HUES6 (cell line): ENCODE measurements at regions not wholly inside any gene's neighbourhood (a gene's known extent, or its start where the extent isn't known, plus 50 kb on each side); places are given as distances from the start of the nearest gene placed in this dataset.

Experiments used
- H3K27ac ChIP-seq: 2 replicates; pipeline ENCODE4 v1.7.0; 2013; ENCODE audit warnings: low read depth, mild to moderate bottlenecking, low read length, inconsistent platforms
- H3K27me3 ChIP-seq: 2 replicates; pipeline ENCODE4 v1.6.1; 2013; ENCODE audit warnings: low read length; ENCODE audit not compliant: control insufficient read depth, insufficient read depth
- H3K36me3 ChIP-seq: 2 replicates; pipeline ENCODE4 v1.6.1; 2013; ENCODE audit warnings: low read length; ENCODE audit not compliant: control insufficient read depth, insufficient read depth
- H3K4me1 ChIP-seq: 2 replicates; pipeline ENCODE4 v1.6.1; 2013; ENCODE audit warnings: low read length; ENCODE audit not compliant: control insufficient read depth, insufficient read depth
- H3K4me3 ChIP-seq: 2 replicates; pipeline ENCODE4 v1.5.1; 2013; ENCODE audit warnings: low read depth, low read length
- H3K9ac ChIP-seq: one replicate; pipeline ENCODE4 v1.6.1; 2013; ENCODE audit warnings: mild to moderate bottlenecking, low read length
- H3K9me3 ChIP-seq: 2 replicates; pipeline ENCODE4 v1.6.1; 2013; ENCODE audit warnings: low read depth, low read length; ENCODE audit not compliant: control insufficient read depth, insufficient read depth

GRCh38 chr7:16223963-16224707 lies 197.2 kb downstream of the CRPPA start:
- H3K9ac ChIP-seq, result no peak overlapping the region
- no peaks in the 10 kb centered on the region for H3K36me3 ChIP-seq
- no peaks in the 10 kb centered on the region for H3K4me1 ChIP-seq
- H3K4me3 ChIP-seq, result no peak overlapping the region
- no peak overlapping the region for H3K27ac ChIP-seq
- H3K9me3 ChIP-seq, result no peaks in the 10 kb centered on the region
- H3K27me3 ChIP-seq, result no peaks in the 10 kb centered on the region

- Histone ChIP-seq H3K9ac (no peak overlapping the region), H3K27me3 (no peaks in the 10 kb centered on the region), H3K36me3 (no peaks in the 10 kb centered on the region), H3K4me1 (no peaks in the 10 kb centered on the region), H3K9me3 (peaks cover 3% of the 10 kb centered on the region; the same call in 1 of the 2 replicates), H3K4me3 (no peak overlapping the region), H3K27ac (no peak overlapping the region)
Measured at GRCh38 chr7:16212610-16213009, 208.7 kb downstream of the CRPPA start.

GRCh38 chr7:16212032-16212431 lies 209.3 kb downstream of the CRPPA start:
- Histone ChIP-seq H3K9me3 (peaks cover 3% of the 10 kb centered on the region; the same call in 1 of the 2 replicates), H3K4me3 (no peak overlapping the region), H3K36me3 (no peaks in the 10 kb centered on the region), H3K27ac (no peak overlapping the region), H3K9ac (no peak overlapping the region), H3K4me1 (no peaks in the 10 kb centered on the region), H3K27me3 (no peaks in the 10 kb centered on the region)

- H3K9ac ChIP-seq, result no peak overlapping the region
- no peak overlapping the region for H3K27ac ChIP-seq
- no peaks in the 10 kb centered on the region for H3K4me1 ChIP-seq
- H3K36me3 ChIP-seq, result no peaks in the 10 kb centered on the region
- no peak overlapping the region for H3K4me3 ChIP-seq
- no peaks in the 10 kb centered on the region for H3K27me3 ChIP-seq
- peaks cover 3% of the 10 kb centered on the region; the same call in 1 of the 2 replicates for H3K9me3 ChIP-seq
Measured at GRCh38 chr7:16211402-16211925, 209.9 kb downstream of the CRPPA start.

- Histone ChIP-seq H3K36me3 (no peaks in the 10 kb centered on the region), H3K4me1 (peaks cover 7% of the 10 kb centered on the region), H3K27me3 (no peaks in the 10 kb centered on the region), H3K4me3 (no peak overlapping the region), H3K9me3 (peaks cover 3% of the 10 kb centered on the region; the same call in 1 of the 2 replicates), H3K27ac (no peak overlapping the region), H3K9ac (no peak overlapping the region)
Measured at GRCh38 chr7:16210171-16210570, 211.2 kb downstream of the CRPPA start.

GRCh38 chr7:16207321-16207720 lies 214.0 kb downstream of the CRPPA start:
- Histone ChIP-seq H3K4me1 (peaks cover 17% of the 10 kb centered on the region), H3K9me3 (no peaks in the 10 kb centered on the region), H3K4me3 (no peak overlapping the region), H3K36me3 (no peaks in the 10 kb centered on the region), H3K27me3 (no peaks in the 10 kb centered on the region), H3K27ac (no peak overlapping the region), H3K9ac (no peak overlapping the region)

- Histone ChIP-seq H3K36me3 (no peaks in the 10 kb centered on the region), H3K9ac (no peak overlapping the region), H3K27me3 (no peaks in the 10 kb centered on the region), H3K4me1 (peaks cover 17% of the 10 kb centered on the region), H3K4me3 (peak overlapping the region; percentile 1; the same call in 1 of the 2 replicates), H3K9me3 (no peaks in the 10 kb centered on the region), H3K27ac (peak overlapping the region; percentile 22; the same call in 1 of the 2 replicates)
Measured at GRCh38 chr7:16205466-16205865, 215.9 kb downstream of the CRPPA start.

- peak overlapping the region; percentile 1; the same call in 1 of the 2 replicates for H3K4me3 ChIP-seq
Measured at GRCh38 chr7:16204953-16205352, 216.4 kb downstream of the CRPPA start.

GRCh38 chr7:16203065-16203464 lies 218.3 kb downstream of the CRPPA start:
- no peak overlapping the region for H3K9ac ChIP-seq
- H3K4me3 ChIP-seq, result no peak overlapping the region
- H3K27me3 ChIP-seq, result no peaks in the 10 kb centered on the region
- H3K36me3 ChIP-seq, result no peaks in the 10 kb centered on the region
- peaks cover 25% of the 10 kb centered on the region for H3K4me1 ChIP-seq
- no peaks in the 10 kb centered on the region for H3K9me3 ChIP-seq
- H3K27ac ChIP-seq, result no peak overlapping the region

More at GRCh38 chr7:16204953-16205352, 216.4 kb downstream of the CRPPA start:
- Histone ChIP-seq H3K4me1 (peaks cover 17% of the 10 kb centered on the region), H3K27me3 (no peaks in the 10 kb centered on the region), H3K27ac (peak overlapping the region; percentile 22; the same call in 1 of the 2 replicates), H3K9me3 (no peaks in the 10 kb centered on the region), H3K36me3 (no peaks in the 10 kb centered on the region), H3K9ac (no peak overlapping the region)

- H3K9ac ChIP-seq, result no peak overlapping the region
- peaks cover 25% of the 10 kb centered on the region for H3K4me1 ChIP-seq
- no peaks in the 10 kb centered on the region for H3K9me3 ChIP-seq
- H3K27me3 ChIP-seq, result no peaks in the 10 kb centered on the region
- no peaks in the 10 kb centered on the region for H3K36me3 ChIP-seq
- no peak overlapping the region for H3K4me3 ChIP-seq
- H3K27ac ChIP-seq, result no peak overlapping the region
Measured at GRCh38 chr7:16202303-16202702, 219.0 kb downstream of the CRPPA start.

- Histone ChIP-seq H3K4me3 (no peak overlapping the region), H3K9ac (no peak overlapping the region), H3K4me1 (peaks cover 22% of the 10 kb centered on the region), H3K27me3 (no peaks in the 10 kb centered on the region), H3K27ac (no peak overlapping the region), H3K9me3 (no peaks in the 10 kb centered on the region), H3K36me3 (no peaks in the 10 kb centered on the region)
Measured at GRCh38 chr7:16200591-16200990, 220.7 kb downstream of the CRPPA start.
